HEK293 (cell line): ENCODE measurements at regions not wholly inside any gene's neighbourhood (a gene's known extent, or its start where the extent isn't known, plus 50 kb on each side); places are given as distances from the start of the nearest gene placed in this dataset.

Experiments
- CTCF ChIA-PET: fragments of 350-600 bp; formaldehyde crosslinking; extraction: SDS; loops from one replicate; lab custom pipeline; 2021; ENCODE audit warnings: antibody characterized with exemption; lab: Yijun Ruan, JAX
- POLR2A ChIA-PET: fragments of 300-600 bp; formaldehyde crosslinking; extraction: SDS; loops from one replicate; lab custom pipeline; 2020; ENCODE audit warnings: antibody characterized with exemption, inconsistent platforms; lab: Yijun Ruan, JAX
- H3K27ac ChIP-seq: fragments of 200-500 bp; sonication (Bioruptor generic); 2 replicates; pipeline ENCODE4 v1.5.1; 2014; ENCODE audit warnings: low read depth, low read length, control low read depth, inconsistent platforms; ENCODE audit errors: extremely low read depth
- H3K36me3 ChIP-seq, 2 experiments: fragments of 200-500 bp in 1 of 2; sonication (Bioruptor generic) in 1 of 2; 1 replicate in 1 of 2; 2 replicates in 1 of 2; pipeline ENCODE4 v1.5.1; 2014 to 2017; ENCODE audit warnings: inconsistent platforms in 2 of 2, low read length in 2 of 2; ENCODE audit not compliant: control insufficient read depth in 2 of 2, insufficient read depth in 1 of 2
- H3K4me1 ChIP-seq: fragments of 200-500 bp; sonication (Bioruptor generic); 2 replicates; pipeline ENCODE4 v1.5.1; 2014; ENCODE audit warnings: mild to moderate bottlenecking, low read length, inconsistent platforms; ENCODE audit not compliant: control insufficient read depth, insufficient read depth
- H3K4me3 ChIP-seq: 2 replicates; pipeline ENCODE4 v1.5.1; 2011; ENCODE audit warnings: low read depth, mild to moderate bottlenecking, control low read depth, low read length, moderate library complexity
- H3K9me3 ChIP-seq: fragments of 200-500 bp; sonication (Bioruptor generic); 2 replicates; pipeline ENCODE4 v1.5.1; 2014; ENCODE audit warnings: low read depth, low read length, inconsistent platforms; ENCODE audit not compliant: control insufficient read depth, insufficient read depth
- ATF2 ChIP-seq: fragments of 450-650 bp; formaldehyde crosslinking; IDR thresholded peaks from 2 replicates; pipeline ENCODE4 v1.5.1; 2016; ENCODE audit warnings: missing biosample characterization, missing genetic modification characterization, low read depth
- GLI4 ChIP-seq: fragments of 450-650 bp; formaldehyde crosslinking; IDR thresholded peaks from 2 replicates; pipeline ENCODE4 v1.5.1; 2016; ENCODE audit warnings: missing biosample characterization, missing genetic modification characterization
- HOXA7 ChIP-seq: sonication (generic); formaldehyde crosslinking; IDR thresholded peaks from 2 replicates; pipeline ENCODE4 v1.8.1; 2022; ENCODE audit warnings: missing genetic modification reagents, borderline replicate concordance
- HOXC10 ChIP-seq: sonication (generic); formaldehyde crosslinking; IDR thresholded peaks from 2 replicates; pipeline ENCODE4 v1.8.1; 2023; ENCODE audit warnings: mild to moderate bottlenecking, missing genetic modification reagents
- MEIS1 ChIP-seq: sonication (generic); formaldehyde crosslinking; IDR thresholded peaks from 2 replicates; pipeline ENCODE4 v1.8.1; 2022; ENCODE audit warnings: missing genetic modification reagents, mild to moderate bottlenecking, borderline replicate concordance
- MZF1 ChIP-seq: fragments of 450-650 bp; formaldehyde crosslinking; IDR thresholded peaks from 2 replicates; pipeline ENCODE4 v1.5.1; 2017; ENCODE audit warnings: missing biosample characterization, missing genetic modification characterization, borderline replicate concordance
- OSR2 ChIP-seq: fragments of 450-650 bp; formaldehyde crosslinking; IDR thresholded peaks from 2 replicates; pipeline ENCODE4 v1.5.1; 2016; ENCODE audit warnings: missing biosample characterization, missing genetic modification characterization
- RBAK ChIP-seq: fragments of 450-650 bp; formaldehyde crosslinking; IDR thresholded peaks from 2 replicates; pipeline ENCODE4 v1.5.1; 2016; ENCODE audit warnings: missing biosample characterization, missing genetic modification characterization
- SCRT1 ChIP-seq: fragments of 450-650 bp; formaldehyde crosslinking; IDR thresholded peaks from 2 replicates; pipeline ENCODE4 v1.5.1; 2016; ENCODE audit warnings: missing biosample characterization, missing genetic modification characterization, borderline replicate concordance
- YY1 ChIP-seq: fragments of 450-650 bp; formaldehyde crosslinking; IDR thresholded peaks from 2 replicates; pipeline ENCODE4 v1.5.1; 2018; ENCODE audit warnings: missing biosample characterization, missing genetic modification characterization
- ZBTB11 ChIP-seq: fragments of 450-650 bp; formaldehyde crosslinking; conservative IDR thresholded peaks from 2 replicates; pipeline ENCODE4 v1.5.1; 2016; ENCODE audit warnings: low read depth, missing biosample characterization, missing genetic modification characterization
- ZBTB17 ChIP-seq: fragments of 450-650 bp; formaldehyde crosslinking; IDR thresholded peaks from 2 replicates; pipeline ENCODE4 v1.5.1; 2016; ENCODE audit warnings: missing biosample characterization, missing genetic modification characterization
- ZBTB7A ChIP-seq: fragments of 450-650 bp; formaldehyde crosslinking; IDR thresholded peaks from 2 replicates; pipeline ENCODE4 v1.5.1; 2016; ENCODE audit warnings: low read depth, missing biosample characterization, missing genetic modification characterization
- ZNF133 ChIP-seq: fragments of 450-650 bp; formaldehyde crosslinking; IDR thresholded peaks from 2 replicates; pipeline ENCODE4 v1.5.1; 2016; ENCODE audit warnings: missing biosample characterization, missing genetic modification characterization
- ZNF2 ChIP-seq: fragments of 450-650 bp; formaldehyde crosslinking; IDR thresholded peaks from 2 replicates; pipeline ENCODE4 v1.5.1; 2016; ENCODE audit warnings: missing biosample characterization, missing genetic modification characterization
- ZNF223 ChIP-seq: fragments of 450-650 bp; formaldehyde crosslinking; IDR thresholded peaks from 2 replicates; pipeline ENCODE4 v1.5.1; 2016; ENCODE audit warnings: missing biosample characterization, missing genetic modification characterization
- ZNF266 ChIP-seq: fragments of 450-650 bp; formaldehyde crosslinking; IDR thresholded peaks from 2 replicates; pipeline ENCODE4 v1.5.1; 2016; ENCODE audit warnings: missing biosample characterization, missing genetic modification characterization, low read depth
- ZNF280C ChIP-seq: fragments of 450-650 bp; formaldehyde crosslinking; IDR thresholded peaks from 2 replicates; pipeline ENCODE4 v1.5.1; 2016; ENCODE audit warnings: missing biosample characterization, missing genetic modification characterization
- ZNF311 ChIP-seq: fragments of 450-650 bp; formaldehyde crosslinking; IDR thresholded peaks from 2 replicates; pipeline ENCODE4 v1.5.1; 2017; ENCODE audit warnings: missing biosample characterization, missing genetic modification characterization, borderline replicate concordance
- ZNF394 ChIP-seq: fragments of 450-650 bp; formaldehyde crosslinking; IDR thresholded peaks from 2 replicates; pipeline ENCODE4 v1.5.1; 2016; ENCODE audit warnings: missing biosample characterization, missing genetic modification characterization, mild to moderate bottlenecking, moderate library complexity, borderline replicate concordance
- ZNF530 ChIP-seq: fragments of 450-650 bp; formaldehyde crosslinking; IDR thresholded peaks from 2 replicates; pipeline ENCODE4 v1.5.1; 2016; ENCODE audit warnings: low read depth, missing biosample characterization, missing genetic modification characterization
- ZNF571 ChIP-seq: fragments of 450-650 bp; formaldehyde crosslinking; IDR thresholded peaks from 2 replicates; pipeline ENCODE4 v1.5.0; 2017; ENCODE audit warnings: missing biosample characterization, missing genetic modification characterization
- ZNF585B ChIP-seq: fragments of 450-650 bp; formaldehyde crosslinking; IDR thresholded peaks from 2 replicates; pipeline ENCODE4 v1.5.1; 2016; ENCODE audit warnings: missing biosample characterization, missing genetic modification characterization
- ZNF623 ChIP-seq: fragments of 450-650 bp; formaldehyde crosslinking; IDR thresholded peaks from 2 replicates; pipeline ENCODE4 v1.5.1; 2016; ENCODE audit warnings: missing biosample characterization, missing genetic modification characterization
- ZNF626 ChIP-seq: fragments of 450-650 bp; sonication (Bioruptor Pico); formaldehyde crosslinking; IDR thresholded peaks from 2 replicates; pipeline ENCODE4 v1.5.1; 2018; ENCODE audit warnings: missing biosample characterization, missing genetic modification characterization, inconsistent platforms
- ZNF660 ChIP-seq: fragments of 450-650 bp; IDR thresholded peaks from 2 replicates; pipeline ENCODE4 v1.5.1; 2018; ENCODE audit warnings: missing biosample characterization, mild to moderate bottlenecking, missing genetic modification characterization
- ZNF701 ChIP-seq: fragments of 450-650 bp; formaldehyde crosslinking; IDR thresholded peaks from 2 replicates; pipeline ENCODE4 v1.5.1; 2016; ENCODE audit warnings: missing biosample characterization, missing genetic modification characterization
- ZNF837 ChIP-seq: fragments of 450-650 bp; formaldehyde crosslinking; IDR thresholded peaks from 2 replicates; pipeline ENCODE4 v1.5.1; 2016; ENCODE audit warnings: missing biosample characterization, missing genetic modification characterization
- ZSCAN23 ChIP-seq: fragments of 450-650 bp; formaldehyde crosslinking; IDR thresholded peaks from 2 replicates; pipeline ENCODE4 v1.5.1; 2016; ENCODE audit warnings: missing biosample characterization, missing genetic modification characterization

- ChIA-PET CTCF (interaction anchor here (0.6 kb wide), 1 partner anchor 9 kb away, joined by 3 read pairs; no protein-coding TSS in a partner anchor), POLR2A (no interaction called here)
- no peaks in the 10 kb centered on the region for H3K4me1 ChIP-seq
- TF ChIP-seq OSR2 (tag by site-specific recombination) (no peak), RBAK (tag by site-specific recombination) (no peak), ZNF660 (tag by site-specific recombination) (no peak), SCRT1 (tag by site-specific recombination) (no peak), ZNF280C (no peak), YY1 (tag by site-specific recombination) (no peak), ZNF2 (tag by site-specific recombination) (no peak), ZBTB11 (tag by site-specific recombination) (no peak), MZF1 (tag by site-specific recombination) (no peak), ZNF837 (tag by site-specific recombination) (no peak)
- H3K9me3 ChIP-seq, result no peaks in the 10 kb centered on the region
- H3K27ac ChIP-seq, result no peak overlapping the region
- no peaks in the 10 kb centered on the region for H3K36me3 ChIP-seq
- no peak overlapping the region for H3K4me3 ChIP-seq
Observed at GRCh38 chr4:89563431-89563830, 255.8 kb upstream of the GPRIN3 start.

GRCh38 chr4:89562746-89563145 lies 255.1 kb upstream of the GPRIN3 start:
- POLR2A ChIA-PET, result no interaction called here
- CTCF ChIA-PET, result interaction anchor here (0.5 to 1.0 kb wide), 2 partner anchors 20 to 76 kb away, joined by 3 to 4 read pairs; no protein-coding TSS in a partner anchor
- H3K36me3 ChIP-seq, result no peaks in the 10 kb centered on the region
- no peak for TF ChIP-seq RBAK (tag by site-specific recombination)
- no peak for TF ChIP-seq ZNF585B (tag by site-specific recombination)
- TF ChIP-seq ZNF311 (tag by site-specific recombination), result no peak
- no peak for TF ChIP-seq ZSCAN23
- TF ChIP-seq HOXA7 (CRISPR knock-in tag), result no peak
- no peak for TF ChIP-seq ZBTB17 (tag by site-specific recombination)
- TF ChIP-seq ZBTB7A (tag by site-specific recombination), result no peak
- TF ChIP-seq ZNF626, result no peak
- no peak for TF ChIP-seq MEIS1
- TF ChIP-seq, all 188 proteins: peak for 0
- H3K9me3 ChIP-seq, result no peaks in the 10 kb centered on the region
- no peaks in the 10 kb centered on the region for H3K4me1 ChIP-seq
- H3K27ac ChIP-seq, result no peak overlapping the region
- no peak overlapping the region for H3K4me3 ChIP-seq

GRCh38 chr4:89561048-89561447 lies 253.4 kb upstream of the GPRIN3 start:
- no peaks in the 10 kb centered on the region for H3K36me3 ChIP-seq
- POLR2A ChIA-PET, result no interaction called here
- CTCF ChIA-PET, result interaction anchor here (0.6 kb wide), 1 partner anchor 1562 kb away, joined by 3 read pairs; no protein-coding TSS in a partner anchor
- no peaks in the 10 kb centered on the region for H3K4me1 ChIP-seq
- H3K4me3 ChIP-seq, result no peak overlapping the region
- H3K9me3 ChIP-seq, result no peaks in the 10 kb centered on the region
- no peak overlapping the region for H3K27ac ChIP-seq
- no peak for TF ChIP-seq ATF2 (tag by site-specific recombination)
- no peak for TF ChIP-seq ZNF266
- no peak for TF ChIP-seq ZNF571 (tag by site-specific recombination)
- TF ChIP-seq ZNF623 (tag by site-specific recombination), result no peak
- no peak for TF ChIP-seq ZNF701 (tag by site-specific recombination)
- no peak for TF ChIP-seq GLI4
- TF ChIP-seq ZNF133 (tag by site-specific recombination), result no peak
- TF ChIP-seq ZNF394 (tag by site-specific recombination), result no peak
- TF ChIP-seq HOXC10 (CRISPR knock-in tag), result no peak
- TF ChIP-seq ZNF530 (tag by site-specific recombination), result no peak
- TF ChIP-seq ZNF223 (tag by site-specific recombination), result no peak
